ENCODE measurements at regions not wholly inside any gene's neighbourhood (a gene's known extent, or its start where the extent isn't known, plus 50 kb on each side); places are given as distances from the start of the nearest gene placed in this dataset.

DNA sequence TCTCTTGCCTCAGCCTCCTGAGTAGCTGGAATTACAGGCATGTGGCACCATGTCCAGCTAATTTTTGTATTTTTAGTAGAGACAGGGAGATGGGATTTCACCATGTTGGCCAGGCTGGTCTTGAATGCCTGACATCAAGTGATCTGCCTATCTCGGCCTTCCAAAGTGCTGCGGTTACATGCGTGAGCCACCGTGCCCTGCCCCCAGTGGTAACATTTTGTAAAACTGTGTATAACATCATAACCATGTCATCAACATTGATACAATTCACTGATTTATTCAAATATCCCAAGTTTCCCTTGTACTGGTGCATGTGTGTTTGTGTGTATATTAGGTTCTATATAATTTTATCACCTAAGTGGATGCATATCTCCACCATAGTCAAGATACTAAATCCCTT lies 70.0 kb downstream of the PDCL3 start:
- no peak overlapping the region for H3K27ac Mint-ChIP-seq
- peaks cover 19% of the 10 kb centered on the region for H3K27me3 Mint-ChIP-seq
- H3K4me1 Mint-ChIP-seq (ENCODE audit: unreplicated experiment), result peaks cover 8% of the 10 kb centered on the region
- no peaks in the 10 kb centered on the region for H3K9me3 Mint-ChIP-seq
- H3K4me3 Mint-ChIP-seq, result no peak overlapping the region
- TF ChIP-seq, protein P1, sequence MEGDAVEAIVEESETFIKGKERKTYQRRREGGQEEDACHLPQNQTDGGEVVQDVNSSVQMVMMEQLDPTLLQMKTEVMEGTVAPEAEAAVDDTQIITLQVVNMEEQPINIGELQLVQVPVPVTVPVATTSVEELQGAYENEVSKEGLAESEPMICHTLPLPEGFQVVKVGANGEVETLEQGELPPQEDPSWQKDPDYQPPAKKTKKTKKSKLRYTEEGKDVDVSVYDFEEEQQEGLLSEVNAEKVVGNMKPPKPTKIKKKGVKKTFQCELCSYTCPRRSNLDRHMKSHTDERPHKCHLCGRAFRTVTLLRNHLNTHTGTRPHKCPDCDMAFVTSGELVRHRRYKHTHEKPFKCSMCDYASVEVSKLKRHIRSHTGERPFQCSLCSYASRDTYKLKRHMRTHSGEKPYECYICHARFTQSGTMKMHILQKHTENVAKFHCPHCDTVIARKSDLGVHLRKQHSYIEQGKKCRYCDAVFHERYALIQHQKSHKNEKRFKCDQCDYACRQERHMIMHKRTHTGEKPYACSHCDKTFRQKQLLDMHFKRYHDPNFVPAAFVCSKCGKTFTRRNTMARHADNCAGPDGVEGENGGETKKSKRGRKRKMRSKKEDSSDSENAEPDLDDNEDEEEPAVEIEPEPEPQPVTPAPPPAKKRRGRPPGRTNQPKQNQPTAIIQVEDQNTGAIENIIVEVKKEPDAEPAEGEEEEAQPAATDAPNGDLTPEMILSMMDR (conservative IDR thresholded peaks at IDR 0.05), result no peak
- no peaks in the 10 kb centered on the region for H3K36me3 Mint-ChIP-seq
- DNase-seq (ENCODE audit: extremely low spot score, unreplicated experiment), result no peak

DNA sequence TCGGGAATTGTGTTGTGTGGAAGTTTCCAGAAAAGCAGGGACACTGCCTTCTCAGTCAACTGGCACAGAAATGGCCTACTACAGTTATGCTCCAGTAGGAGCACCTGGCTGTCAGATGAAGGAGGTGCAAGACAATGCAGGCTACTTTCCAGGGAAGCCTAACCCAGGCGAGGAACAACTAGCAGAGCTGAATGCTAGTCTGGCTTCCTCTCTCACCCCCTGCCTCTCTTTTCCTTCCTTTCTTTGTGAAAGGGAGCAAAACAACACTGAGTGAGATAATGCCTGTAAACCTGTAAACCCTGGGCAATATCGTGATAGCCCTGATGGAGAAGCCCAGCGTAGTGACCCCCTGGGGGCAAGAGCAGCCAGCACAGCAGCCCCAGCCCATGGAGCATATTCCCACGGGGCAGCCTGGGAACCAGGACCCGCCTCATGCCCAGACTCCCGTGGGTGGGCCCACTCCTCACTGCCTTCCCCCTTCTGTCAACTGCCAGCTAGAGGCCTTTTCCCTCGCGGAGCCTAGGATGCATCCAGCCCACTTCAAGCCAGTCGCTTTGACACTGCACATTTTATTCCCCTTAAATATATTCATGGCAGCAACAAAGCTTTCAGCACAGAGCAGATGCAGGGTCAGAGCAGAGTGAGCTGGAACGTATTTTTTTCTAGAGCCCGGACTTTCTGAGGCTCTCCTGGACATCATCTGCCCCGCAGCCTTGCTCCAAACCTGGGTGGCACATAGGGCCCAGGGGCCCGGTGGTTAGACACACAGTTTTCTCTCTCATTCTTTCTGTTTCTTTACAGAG lies 77.0 kb downstream of the PDCL3 start:
- H3K4me3 Mint-ChIP-seq, result no peak overlapping the region
- no peaks in the 10 kb centered on the region for H3K36me3 Mint-ChIP-seq
- peaks cover 4% of the 10 kb centered on the region for H3K9me3 Mint-ChIP-seq
- no peak for DNase-seq (ENCODE audit: extremely low spot score, unreplicated experiment)
- H3K27ac Mint-ChIP-seq, result no peak overlapping the region
- no peaks in the 10 kb centered on the region for H3K4me1 Mint-ChIP-seq (ENCODE audit: unreplicated experiment)
- TF ChIP-seq, protein P1 (conservative IDR thresholded peaks at IDR 0.05), result no peak
- peaks cover 36% of the 10 kb centered on the region for H3K27me3 Mint-ChIP-seq

DNA sequence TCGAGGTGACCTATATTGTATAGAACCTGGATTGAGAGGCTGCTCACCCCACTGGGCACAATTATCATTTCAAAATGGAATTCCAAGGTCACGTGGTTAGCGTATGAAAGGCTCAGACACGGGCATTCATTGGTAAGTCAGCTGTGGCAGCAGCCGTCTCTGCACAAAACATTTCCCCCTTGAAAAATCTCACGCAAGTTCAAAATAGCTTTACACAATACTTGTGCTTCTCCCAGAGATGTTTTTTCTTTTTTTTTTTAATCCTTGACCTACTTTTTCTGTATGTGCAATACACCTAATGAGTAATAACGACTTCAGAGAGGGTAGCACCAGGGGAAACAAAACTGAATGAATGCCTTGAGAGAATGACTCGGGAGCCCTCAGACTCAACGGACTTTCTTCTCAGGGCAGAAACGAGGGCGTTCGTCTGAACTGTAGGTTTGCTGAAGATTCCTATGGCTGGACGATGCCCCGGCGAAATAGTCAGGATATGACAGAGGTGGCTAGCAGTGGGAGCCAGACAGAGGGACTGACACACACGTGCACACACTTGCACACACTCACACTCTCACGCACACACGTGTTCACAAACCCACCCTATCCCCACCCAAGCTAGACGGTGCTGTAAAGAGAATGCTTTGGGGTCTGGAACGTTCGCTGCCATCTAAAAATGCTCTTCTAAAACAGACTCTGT lies 77.8 kb downstream of the PDCL3 start:
- Mint-ChIP-seq H3K36me3 (no peaks in the 10 kb centered on the region), H3K27me3 (peaks cover 36% of the 10 kb centered on the region), H3K4me1 (ENCODE audit: unreplicated experiment) (no peaks in the 10 kb centered on the region), H3K9me3 (peaks cover 6% of the 10 kb centered on the region), H3K27ac (no peak overlapping the region), H3K4me3 (no peak overlapping the region)
- TF ChIP-seq, protein P1 (conservative IDR thresholded peaks at IDR 0.05), result no peak
- DNase-seq (ENCODE audit: extremely low spot score, unreplicated experiment), result no peak

DNA sequence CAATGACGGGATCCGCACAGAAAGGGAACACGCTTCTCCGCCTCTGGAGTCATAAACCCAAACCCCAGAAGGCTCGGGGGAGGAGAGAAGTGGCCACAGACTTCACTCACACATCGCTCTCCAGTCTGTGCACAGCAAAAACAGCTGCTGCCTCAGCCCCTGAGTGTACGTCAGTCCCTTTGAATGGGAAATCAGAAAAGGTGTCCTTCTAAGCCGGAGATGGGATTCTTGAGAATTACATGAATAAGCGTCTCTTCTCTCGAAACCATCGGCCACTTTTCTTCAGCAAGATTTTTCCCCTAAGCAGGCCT lies 78.3 kb downstream of the PDCL3 start:
- TF ChIP-seq, protein P1 (conservative IDR thresholded peaks at IDR 0.05), result no peak
- Mint-ChIP-seq H3K27ac (no peak overlapping the region), H3K27me3 (peaks cover 34% of the 10 kb centered on the region), H3K36me3 (no peaks in the 10 kb centered on the region), H3K4me1 (ENCODE audit: unreplicated experiment) (no peaks in the 10 kb centered on the region), H3K9me3 (peaks cover 6% of the 10 kb centered on the region), H3K4me3 (no peak overlapping the region)
- no peak for DNase-seq (ENCODE audit: extremely low spot score, unreplicated experiment)

DNA sequence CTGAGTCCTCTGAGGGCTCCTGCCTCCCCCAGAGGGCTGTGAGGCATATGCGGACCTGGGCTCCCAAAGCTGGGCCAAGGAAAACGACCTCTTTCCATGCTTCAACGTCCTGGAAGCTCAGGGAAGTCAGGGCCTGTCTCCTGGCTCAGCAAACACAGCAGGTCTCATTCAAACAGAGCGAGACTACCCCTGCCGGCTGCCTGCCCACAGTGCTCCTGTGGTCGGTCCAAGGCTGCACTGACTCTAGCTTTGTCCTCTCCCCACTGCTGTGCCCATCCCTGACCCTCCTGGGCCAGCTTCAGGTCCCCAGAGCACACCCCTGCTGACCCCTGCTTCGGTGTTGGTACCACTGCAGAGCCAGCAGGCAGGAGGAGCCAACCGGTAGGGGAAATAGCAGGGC lies 79.6 kb downstream of the PDCL3 start:
- H3K36me3 Mint-ChIP-seq, result no peaks in the 10 kb centered on the region
- H3K4me1 Mint-ChIP-seq (ENCODE audit: unreplicated experiment), result no peaks in the 10 kb centered on the region
- H3K9me3 Mint-ChIP-seq, result peaks cover 6% of the 10 kb centered on the region
- H3K27me3 Mint-ChIP-seq, result peaks cover 20% of the 10 kb centered on the region
- no peak overlapping the region for H3K27ac Mint-ChIP-seq
- DNase-seq (ENCODE audit: extremely low spot score, unreplicated experiment), result no peak
- H3K4me3 Mint-ChIP-seq, result no peak overlapping the region
- TF ChIP-seq, protein P1 (conservative IDR thresholded peaks at IDR 0.05), result no peak
